Activated CD4-positive, alpha-beta T cell treated with anti-CD3 and anti-CD28 coated beads, Interleukin-2, amount 50 U/mL, for 24 hours (primary cell): ENCODE measurements at regions not wholly inside any gene's neighbourhood (a gene's known extent, or its start where the extent isn't known, plus 50 kb on each side); places are given as distances from the start of the nearest gene placed in this dataset.

Experiments
- DNase-seq, 2 donors: peaks; one replicate each; pipeline ENCODE4 v3.0.0-alpha.2; 2020; ENCODE audit warnings: low read depth in 1 of 2, low spot score in 1 of 2

DNA sequence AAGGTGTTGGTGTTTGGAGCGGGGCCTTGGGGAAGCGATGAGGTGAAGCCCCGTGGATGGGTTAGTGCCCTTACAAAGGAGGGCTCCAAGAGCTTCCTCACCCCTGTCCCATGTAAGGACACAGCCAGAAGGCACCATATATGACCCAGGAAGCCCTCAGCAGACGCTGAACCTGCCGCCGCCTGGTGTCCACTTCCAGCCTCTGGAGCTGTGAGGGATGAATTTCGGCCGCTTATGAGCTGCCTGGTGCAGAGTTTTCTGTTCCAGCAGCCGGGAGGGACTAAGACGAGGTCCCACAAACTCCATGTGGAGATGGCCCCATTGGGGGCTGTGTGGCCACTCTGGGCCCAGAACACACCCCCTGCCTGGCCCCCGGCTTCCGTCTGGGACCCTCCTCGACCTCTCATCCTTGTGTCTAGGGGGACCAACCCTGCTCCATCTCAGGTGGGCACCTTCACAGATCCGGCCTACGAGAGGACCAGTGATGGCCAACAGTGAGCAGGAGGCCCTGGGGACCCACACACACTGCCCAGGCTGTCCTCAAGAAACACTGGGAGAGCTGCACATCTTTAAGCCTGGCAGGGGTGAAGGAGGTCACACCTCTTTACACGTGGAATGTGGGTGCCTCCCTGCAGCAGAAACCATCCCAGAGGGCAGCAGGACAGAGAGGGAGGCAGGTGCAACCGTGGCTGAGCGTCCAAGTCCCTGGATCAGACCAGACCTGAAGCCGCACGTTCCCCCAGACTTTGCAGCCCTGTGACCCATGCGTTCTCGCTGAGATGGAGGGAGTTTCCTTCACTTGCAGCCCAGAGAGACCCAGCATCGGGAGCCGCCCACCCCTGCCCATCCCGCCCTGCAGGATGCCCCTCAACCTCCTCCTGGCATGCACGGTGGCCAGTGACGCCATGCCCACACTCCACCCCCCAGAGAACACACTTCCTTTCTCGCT, 96.1 kb downstream of the PDGFA start:
- no peak for DNase-seq

DNA sequence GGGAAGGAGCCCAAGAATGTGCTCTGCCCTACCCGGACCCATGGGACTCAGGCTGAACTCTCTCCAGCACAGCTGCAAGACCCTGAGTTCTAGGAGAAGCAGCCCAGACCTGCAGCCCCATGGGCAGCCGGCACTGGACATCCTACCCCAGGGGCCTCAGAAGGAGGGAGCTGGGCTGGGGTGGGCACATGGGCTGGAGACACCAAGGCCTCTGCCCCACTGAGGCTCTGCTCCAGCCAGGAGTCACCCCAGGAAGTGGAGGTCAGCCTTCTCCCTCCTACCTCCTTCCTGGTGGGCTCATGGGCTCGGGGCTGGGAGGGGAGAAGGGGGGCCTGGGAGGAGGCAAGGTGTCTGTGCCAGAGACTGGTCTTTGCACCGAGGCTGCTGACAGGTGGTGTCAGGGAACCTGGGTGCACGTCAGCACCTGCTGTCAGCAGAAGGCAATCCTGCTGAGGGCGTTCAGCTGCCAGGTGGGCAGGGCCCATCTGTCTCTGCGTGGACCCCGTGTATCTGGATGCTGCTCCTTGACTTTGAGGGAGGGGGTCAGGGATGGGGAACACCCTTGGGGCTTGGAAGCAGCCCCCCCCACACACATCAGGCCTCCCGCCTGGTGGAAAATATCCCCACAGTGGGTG, 95.2 kb downstream of the PDGFA start:
- DNase-seq, result no peak

DNA sequence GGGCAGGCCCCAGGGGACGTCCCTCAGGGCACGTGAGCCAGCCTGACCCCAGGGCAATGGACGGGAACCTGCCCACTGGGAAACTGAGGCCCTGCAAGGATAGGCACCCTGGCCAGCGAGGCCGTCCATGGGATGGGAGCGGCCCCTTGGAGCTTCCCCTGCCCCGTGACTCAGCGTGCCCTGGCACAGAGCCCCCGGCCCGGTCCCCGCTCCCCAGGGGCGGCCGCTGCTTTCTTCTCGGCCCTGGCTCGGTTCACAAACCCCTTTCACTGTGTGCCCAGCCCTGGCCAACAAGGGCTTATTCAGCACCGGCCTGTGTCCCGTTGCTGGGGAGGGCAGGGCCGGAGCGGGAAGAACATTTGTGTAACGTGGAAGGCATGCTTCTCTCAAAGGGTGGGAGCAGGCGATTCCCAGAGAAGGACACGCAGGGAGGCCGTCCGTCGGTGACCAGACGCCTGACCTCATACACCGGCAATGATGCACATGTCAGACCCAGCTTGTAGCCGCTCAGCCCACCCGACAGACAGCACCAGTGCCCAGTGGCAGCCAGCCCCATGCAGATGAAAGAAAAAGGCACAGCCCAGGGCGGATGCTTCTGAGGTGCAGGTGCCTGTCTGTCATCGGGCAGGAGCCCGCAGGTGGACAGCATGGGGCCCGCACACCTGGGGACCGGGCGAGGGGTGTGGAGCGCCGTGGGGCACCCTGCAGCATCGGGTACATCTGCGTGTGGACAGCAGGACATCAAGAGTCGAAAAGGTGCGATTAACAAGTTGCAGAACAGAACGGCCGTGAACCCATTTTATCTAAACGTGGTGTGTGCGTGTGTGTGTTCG, 94.5 kb downstream of the PDGFA start:
- DNase-seq, result no peak

DNA sequence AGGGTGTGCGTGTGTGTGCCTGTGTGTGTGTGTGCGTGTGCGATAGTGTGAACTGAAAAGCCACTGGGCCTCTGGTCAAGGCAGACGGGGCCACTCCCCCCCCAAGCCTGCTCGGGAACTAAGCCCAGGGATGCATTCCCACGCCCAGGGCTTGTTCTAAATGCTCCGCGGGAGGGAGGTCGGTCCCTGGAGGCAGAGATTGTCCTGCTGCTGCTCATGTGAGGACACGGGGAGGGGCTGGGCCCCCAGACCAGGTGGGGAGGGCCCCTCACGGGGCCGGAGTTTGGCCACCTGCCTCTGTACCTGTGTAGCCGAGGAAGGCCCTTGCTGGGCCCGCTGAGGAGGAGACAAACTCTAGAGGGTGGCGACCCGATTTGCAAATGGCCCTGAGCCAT, 93.9 kb downstream of the PDGFA start:
- no peak for DNase-seq

DNA sequence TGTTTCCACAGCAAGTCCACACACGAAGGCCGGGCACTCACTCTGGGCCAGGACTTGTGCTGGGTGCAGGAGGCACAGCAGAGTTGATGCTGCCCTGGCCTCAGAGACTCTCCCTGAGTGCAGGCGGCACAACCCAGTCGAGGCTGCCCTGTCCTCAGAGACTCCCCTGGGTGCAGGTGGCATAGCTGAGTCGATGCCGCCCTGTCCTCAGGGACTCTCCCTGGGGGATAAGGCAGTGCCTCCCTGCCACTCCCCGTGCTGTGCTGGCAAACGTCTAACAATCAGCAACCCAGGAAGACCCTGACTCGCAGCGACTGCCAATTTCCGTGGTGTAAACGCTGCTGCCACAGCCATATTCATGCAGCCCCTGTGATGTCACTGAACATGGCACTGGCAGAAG, 93.1 kb downstream of the PDGFA start:
- DNase-seq, result no peak

DNA sequence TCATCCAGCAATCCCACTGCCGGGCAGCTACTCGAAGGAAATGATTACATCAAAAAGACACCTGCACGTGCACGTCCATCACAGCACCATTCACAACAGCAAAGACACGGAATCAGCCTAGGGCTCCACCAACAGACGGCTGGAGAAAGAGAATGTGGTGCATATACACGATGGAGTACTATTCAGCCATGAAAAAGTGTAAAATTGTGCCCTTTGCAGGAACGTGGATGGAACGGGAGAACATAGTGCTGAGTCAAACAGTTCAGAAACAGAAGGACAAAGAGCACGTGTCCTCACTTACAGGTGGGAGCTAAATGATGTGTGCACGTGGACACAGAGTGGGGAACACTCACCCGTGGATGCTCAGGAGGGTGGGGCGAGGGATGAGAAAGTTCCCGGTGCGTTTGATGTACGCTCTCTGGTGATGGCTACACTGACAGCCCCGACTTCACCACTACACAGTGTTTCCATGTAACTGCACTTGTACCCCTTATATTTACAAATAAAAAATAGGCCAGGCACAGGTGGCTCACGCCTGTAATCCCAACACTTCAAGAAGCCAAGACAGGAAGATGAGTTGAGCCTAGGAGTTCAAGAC, 92.0 kb downstream of the PDGFA start:
- DNase-seq, result no peak

DNA sequence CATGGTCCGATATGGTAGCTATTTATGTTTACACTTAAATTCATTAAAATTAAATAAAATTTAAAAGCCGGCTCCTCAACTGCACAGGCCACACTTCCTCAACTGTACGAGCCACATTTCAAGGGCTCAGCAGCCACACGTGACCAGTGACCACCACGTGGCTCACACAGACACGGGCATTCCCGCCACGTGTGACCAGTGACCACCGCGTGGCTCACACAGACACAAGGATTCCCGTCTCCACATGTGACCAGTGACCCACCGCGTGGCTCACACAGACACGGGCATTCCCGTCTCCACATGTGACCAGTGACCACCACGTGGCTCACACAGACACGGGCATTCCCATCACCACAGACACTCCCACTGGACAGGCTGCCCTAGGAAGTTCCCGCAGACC, 91.3 kb downstream of the PDGFA start:
- DNase-seq, result no peak

DNA sequence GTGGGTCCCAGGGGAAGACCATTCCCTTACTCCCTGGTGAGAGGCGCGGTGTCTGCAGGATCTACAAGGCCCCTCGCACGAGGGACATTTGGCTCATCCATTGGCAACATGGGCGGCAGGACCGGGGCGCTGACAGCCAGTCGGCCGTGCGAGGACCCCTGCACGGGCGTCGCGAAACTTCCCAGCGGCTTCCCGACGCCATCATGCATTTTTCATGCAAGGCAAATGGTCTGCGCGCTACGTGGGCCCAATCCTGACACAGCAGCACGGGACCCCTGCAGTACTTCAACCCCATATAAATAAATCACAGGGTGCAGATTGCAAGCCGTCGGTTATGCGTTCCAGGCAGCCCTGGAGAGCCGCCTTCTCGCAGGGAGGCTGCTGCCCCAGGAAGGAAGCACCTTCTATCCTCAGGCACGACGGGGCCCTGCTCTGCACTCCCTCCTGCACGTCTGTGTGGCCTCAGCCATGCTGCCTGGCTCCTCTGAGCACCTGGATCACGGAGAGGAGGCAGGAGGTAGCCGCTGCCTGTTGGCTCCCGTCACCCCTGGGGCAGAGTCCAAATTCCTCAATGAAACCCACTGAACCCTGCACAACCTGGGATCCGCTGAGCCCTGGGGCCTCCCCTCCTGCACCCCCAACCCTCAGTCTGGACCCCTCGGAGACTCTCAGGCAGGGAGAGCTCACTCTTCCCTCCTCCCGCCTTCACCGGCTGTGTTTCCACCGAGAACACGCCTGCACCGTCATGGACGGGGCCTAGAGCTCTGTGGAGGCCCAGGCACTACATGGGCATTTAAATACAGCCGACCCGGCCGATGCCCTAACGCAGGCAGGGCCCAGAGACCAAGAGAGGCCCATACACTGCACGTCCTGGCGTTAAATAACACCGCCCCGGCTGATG, 90.5 kb downstream of the PDGFA start:
- no peak for DNase-seq

DNA sequence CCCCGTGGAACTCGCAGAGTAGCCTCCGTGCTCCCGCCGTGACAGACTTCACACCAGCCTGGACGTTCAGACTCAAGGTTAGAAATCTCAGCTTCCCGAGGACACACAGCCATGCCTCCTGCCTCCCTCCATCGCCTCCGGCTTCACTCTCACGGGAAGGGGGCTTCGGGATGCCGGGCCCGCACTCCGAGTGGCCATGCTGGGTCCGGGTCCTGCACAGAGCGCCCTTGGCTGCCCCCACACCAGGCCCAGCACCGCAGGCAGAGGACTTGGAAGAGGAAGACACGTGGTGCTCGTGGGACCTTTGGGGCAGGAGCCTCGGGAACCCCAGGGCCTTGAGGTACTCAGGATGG, 89.8 kb downstream of the PDGFA start:
- DNase-seq, result no peak

DNA sequence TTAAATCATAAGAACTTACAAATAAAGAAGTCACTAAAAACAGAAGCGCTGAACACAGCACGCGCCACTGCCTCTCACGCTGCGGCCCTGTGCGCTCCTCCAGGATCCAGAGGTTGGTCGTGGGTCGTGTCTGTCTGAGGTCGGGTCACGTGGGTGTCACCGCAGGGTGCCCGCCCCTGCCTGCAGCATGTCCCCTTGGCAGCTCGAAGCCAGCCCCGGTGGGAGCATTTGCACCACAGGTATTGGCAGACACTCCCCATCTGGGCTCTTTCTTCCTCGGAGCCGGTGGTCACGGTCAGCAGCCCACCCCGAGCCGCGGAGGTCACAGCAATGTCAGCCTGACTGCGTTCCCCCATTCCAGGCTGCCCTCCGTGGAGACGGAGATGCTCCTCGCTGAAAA, 88.6 kb downstream of the PDGFA start:
- DNase-seq, result no peak

DNA sequence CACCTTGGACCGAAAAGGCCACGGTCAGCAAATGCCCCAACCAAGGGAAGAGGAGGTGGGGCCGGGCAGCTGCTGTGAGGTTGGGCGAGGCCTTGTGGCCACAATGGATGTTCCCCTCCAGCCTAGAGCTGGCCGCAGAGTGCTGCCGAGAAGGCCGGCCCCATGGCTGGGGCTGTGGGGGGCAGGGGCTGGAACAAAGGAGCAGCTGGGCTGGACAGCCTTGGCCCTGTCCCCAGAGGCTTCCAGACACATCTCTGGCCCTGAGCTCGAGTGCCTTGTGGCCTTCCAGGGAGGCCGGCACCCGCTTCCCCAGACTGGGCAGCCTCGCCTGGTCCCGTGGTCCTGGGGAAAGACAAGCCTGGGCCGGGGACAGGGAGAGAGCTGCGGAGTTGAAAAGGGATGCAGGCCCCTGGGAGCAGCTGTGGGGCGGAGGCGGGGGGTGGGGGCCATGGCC, 88.0 kb downstream of the PDGFA start:
- DNase-seq, result no peak

DNA sequence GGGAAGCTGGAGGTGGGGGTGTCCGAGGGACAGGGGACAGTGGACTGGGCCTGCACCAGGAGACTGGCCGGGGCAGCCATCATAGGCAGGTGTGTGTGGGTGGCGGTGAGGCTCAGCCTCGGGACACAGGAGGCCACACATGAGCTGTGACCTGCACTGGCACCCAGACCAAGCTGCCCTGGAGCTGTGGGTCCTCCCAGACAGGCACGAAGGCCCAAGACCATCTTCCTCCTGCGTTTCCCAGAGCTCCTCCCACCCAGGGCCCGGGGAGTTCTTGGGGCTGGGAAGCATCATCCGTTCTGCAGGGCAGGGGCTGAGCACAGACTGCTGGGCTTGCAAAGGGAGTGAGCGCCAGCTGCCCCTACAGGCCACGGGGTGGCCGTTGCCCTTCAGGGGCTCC, 87.4 kb downstream of the PDGFA start:
- no peak for DNase-seq

DNA sequence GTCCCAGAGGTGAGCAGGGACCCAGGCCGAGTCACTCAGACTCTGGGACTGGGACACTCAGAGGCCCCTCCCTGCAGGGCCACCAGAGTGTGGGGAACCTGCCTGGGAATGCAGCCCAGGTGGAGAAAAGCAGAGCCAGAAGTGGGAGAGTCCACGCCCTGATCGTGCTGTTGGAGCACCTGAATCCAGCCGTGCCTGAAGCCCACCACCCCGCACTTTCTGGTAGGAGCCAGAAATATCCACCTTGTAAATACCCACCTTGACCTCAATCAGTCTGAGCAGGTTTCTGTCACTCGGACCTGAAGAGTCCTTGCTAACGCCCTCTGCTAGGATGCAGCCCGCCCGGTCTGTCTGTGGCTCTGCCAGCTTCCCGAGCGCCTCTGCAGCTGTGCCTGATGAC, 86.7 kb downstream of the PDGFA start:
- no peak for DNase-seq

DNA sequence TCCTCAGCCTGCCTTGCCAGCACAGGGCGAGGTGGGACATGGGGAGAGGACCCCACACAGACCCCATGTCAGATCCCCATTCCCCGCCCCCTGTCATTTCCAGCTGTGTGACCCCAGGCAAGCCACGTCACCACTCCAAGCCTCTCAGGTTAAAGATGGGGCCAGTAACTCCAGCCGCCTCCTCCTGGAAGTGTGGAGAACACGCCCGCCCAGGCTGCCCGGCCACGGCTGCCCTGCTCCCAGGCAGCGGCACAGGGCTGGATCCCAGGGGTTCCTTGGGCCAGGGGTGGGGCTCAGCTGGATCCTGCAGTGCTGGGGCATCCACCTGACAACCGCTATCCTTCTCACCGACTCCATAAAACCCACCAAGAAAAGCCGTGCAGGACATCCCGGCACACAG, 86.1 kb downstream of the PDGFA start:
- DNase-seq, result no peak

DNA sequence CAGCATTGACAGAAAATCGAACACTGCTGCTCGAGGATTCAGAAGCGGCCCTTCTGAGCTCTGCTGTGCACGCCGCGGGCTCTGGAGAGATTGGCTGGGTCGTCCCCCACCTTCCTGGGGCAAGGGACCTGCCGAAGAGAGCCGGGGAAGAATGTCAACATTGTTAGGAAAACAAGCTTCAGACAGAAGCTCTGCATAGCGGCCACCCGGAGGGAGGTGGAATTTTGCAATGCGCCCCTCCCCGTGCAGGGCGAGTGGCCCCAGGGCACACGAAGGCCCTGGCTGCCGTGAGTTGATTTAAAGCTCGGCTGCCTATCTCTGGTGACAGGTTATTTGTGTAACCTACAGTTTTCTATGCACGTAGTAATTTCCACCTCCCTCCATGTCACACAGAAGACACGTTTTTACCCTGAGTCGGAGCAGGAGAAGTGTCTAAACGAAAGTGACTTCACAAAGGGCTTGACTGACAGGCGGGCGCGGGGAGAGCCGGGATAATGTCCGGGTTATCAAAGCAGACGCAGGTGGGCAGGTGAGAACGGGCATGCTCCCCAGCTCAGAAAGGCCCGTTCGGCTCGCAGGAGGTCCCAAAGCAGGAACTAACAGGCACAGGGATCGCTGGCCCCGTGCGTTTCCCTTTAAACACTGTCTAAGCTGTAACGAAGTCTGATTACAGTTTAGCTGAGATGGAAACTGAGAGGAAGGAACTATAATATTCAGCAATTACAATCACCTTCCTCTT, 84.6 kb downstream of the PDGFA start:
- no peak for DNase-seq

DNA sequence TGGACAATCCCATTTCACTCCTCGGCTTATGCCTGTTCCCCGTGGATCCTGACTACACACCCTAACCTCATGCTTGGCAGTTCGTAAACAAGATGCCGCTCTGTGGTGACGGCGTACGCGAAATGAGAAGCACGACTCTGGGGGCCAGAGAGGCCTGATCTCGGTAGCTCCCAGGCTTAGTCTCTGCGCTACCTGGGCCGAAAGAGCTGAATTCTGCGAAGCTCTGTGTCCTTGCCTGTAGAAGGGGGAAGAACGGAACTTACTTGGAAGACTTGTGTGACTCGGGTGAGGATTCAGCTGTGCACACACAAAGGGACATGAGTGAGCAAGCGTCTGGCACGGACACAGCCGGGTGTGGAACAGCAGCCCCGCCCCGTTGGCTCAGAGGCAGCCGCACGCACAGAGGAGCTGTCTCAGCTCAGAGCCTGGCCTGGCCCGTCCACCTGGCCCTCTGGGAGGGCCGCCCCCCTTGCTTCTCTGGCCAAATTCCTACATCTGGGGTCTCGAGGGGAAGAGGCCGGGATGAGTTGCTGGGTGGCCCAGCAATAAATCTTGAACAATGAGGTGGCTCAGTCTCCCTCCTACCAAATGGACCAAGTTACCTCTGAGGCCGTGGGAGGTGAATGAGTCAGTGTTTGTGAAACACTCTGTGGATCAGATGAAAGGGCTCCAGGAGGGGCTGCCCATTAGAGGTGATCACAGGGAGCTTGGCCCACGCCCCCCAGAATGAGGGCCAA, 83.8 kb downstream of the PDGFA start:
- DNase-seq, result no peak

DNA sequence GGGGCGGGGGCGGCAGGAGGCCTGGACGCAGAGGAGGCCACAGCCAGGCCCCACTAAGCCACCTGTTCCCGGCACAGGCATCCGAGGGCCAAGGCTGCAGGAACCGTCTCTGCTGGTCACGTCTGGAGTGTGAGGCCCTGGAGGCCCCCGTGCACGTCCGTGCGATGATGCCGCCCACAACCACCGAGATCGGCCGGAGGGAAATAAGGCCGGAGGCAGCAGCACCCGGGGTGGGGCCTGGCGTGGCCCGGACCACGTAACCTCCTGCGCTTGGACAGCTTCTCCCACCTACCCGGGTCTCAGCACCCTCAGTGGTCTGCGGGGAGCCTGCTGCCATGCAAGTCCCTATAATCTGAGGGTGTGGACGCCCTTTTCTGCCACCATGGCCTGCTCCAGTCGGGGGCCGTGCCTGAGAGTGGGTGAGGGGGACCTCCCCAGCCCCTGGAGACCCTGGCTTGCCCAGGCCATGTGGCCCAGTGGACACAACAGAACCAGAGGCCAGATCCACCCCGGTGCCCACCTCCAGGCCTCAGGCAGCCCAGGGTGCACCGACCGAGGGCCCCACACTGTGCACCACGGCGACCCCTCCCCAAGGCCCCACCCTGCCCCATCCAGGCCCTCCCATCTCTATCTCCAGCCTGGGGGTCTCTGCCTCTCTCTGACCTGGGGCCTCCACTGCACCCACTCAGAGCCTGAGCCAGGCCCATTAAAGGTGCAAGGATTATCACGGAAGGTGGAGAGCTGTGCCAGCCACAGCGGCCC, 83.1 kb downstream of the PDGFA start:
- DNase-seq, result no peak
